HEK293T (cell line): ENCODE measurements at regions not wholly inside any gene's neighbourhood (a gene's known extent, or its start where the extent isn't known, plus 50 kb on each side); places are given as distances from the start of the nearest gene placed in this dataset.

Source experiments
- BHLHE40 ChIP-seq: fragments of 450-650 bp; IDR thresholded peaks from 2 replicates; pipeline ENCODE4 v1.6.1; 2016; ENCODE audit warnings: mild to moderate bottlenecking, moderate library complexity, borderline replicate concordance
- CTBP1 ChIP-seq: fragments of 450-650 bp; IDR thresholded peaks from 2 replicates; pipeline ENCODE4 v1.6.1; 2016; ENCODE audit warnings: borderline replicate concordance
- ELF4 ChIP-seq: fragments of 450-650 bp; IDR thresholded peaks from 2 replicates; pipeline ENCODE4 v1.6.1; 2017; ENCODE audit warnings: antibody characterized with exemption
- FOXA1 ChIP-seq: fragments of 450-650 bp; IDR thresholded peaks from 2 replicates; pipeline ENCODE4 v1.6.1; 2016; ENCODE audit warnings: mild to moderate bottlenecking
- FOXM1 ChIP-seq: fragments of 450-650 bp; IDR thresholded peaks from 2 replicates; pipeline ENCODE4 v1.6.1; 2017; ENCODE audit warnings: mild to moderate bottlenecking, borderline replicate concordance
- L3MBTL2 ChIP-seq: fragments of 450-650 bp; conservative IDR thresholded peaks from 2 replicates; pipeline ENCODE4 v1.6.1; 2016; ENCODE audit warnings: mild to moderate bottlenecking
- NFRKB ChIP-seq: fragments of 450-650 bp; IDR thresholded peaks from 2 replicates; pipeline ENCODE4 v1.6.1; 2016; ENCODE audit warnings: mild to moderate bottlenecking, moderate library complexity
- SP1 ChIP-seq: fragments of 450-650 bp; IDR thresholded peaks from 2 replicates; pipeline ENCODE4 v1.6.1; 2017
- TARDBP ChIP-seq: fragments of 450-650 bp; IDR thresholded peaks from 2 replicates; pipeline ENCODE4 v1.6.1; 2016
- ZNF384 ChIP-seq: fragments of 450-650 bp; IDR thresholded peaks from 2 replicates; pipeline ENCODE4 v1.6.1; 2016
- TF ChIP-seq, protein P1 (sequence below): fragments of 450-650 bp; IDR thresholded peaks from 2 replicates; pipeline ENCODE4 v1.6.1; 2016

DNA sequence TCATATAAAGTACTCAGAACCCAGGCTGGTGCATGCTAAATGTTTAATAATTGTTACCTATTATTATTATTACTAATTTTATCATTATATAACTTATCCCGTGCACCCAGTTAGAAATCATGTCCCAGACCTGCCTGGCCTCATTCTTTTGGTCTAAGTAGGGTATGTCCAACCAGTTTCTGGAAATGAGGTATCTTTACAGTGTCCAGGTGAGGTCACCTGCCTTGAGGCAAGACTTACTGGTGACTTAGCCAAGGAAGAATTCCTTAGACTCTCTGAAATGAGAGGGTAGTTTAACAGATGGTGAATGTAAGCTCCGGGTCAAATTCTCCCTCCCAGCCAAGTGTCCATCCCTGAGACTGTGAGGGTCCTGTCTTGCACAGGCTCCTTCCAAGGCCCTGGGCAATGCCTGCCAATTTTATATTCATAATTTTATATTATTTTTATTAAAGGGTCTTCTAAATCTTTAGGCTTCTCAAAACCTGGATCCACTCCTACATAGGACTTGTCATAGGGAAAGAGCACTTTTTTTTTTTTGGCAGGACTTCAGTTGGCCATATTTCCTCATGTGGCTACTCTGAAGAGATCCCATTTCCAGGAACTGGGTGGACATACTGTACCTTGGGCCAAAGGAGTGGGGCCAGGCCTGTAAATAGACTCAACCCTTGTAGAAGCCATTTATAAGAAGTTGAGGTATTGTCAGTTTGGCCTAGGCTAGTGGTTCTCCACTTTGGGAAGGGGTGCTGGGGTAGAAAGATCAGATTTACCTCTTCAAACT lies 96.7 kb upstream of the KCNA3 start:
- TF ChIP-seq FOXM1 (no peak), TARDBP (no peak), BHLHE40 (no peak), ELF4 (no peak), FOXA1 (no peak), NFRKB (no peak), CTBP1 (no peak), L3MBTL2 (no peak), SP1 (no peak), ZNF384 (no peak)
- TF ChIP-seq, protein P1, sequence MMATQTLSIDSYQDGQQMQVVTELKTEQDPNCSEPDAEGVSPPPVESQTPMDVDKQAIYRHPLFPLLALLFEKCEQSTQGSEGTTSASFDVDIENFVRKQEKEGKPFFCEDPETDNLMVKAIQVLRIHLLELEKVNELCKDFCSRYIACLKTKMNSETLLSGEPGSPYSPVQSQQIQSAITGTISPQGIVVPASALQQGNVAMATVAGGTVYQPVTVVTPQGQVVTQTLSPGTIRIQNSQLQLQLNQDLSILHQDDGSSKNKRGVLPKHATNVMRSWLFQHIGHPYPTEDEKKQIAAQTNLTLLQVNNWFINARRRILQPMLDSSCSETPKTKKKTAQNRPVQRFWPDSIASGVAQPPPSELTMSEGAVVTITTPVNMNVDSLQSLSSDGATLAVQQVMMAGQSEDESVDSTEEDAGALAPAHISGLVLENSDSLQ: no peak
